Right cardiac atrium (tissue), 5 donors: ENCODE measurements at regions not wholly inside any gene's neighbourhood (a gene's known extent, or its start where the extent isn't known, plus 50 kb on each side); places are given as distances from the start of the nearest gene placed in this dataset.
"Not testable (repeated sequence)": the region's sequence is repeated elsewhere in the genome, so short reads cannot be mapped to it uniquely, and the experiment has no call there.

Experiments used
- ATAC-seq, 2 donors: fragments of 200-7000 bp; cut with Tn5 transposase; one replicate each; pipeline versions ENCODE4 v1.8.0 to v1.9.1; 2020; ENCODE audit warnings: moderate library complexity in 2 of 2, mild to moderate bottlenecking in 1 of 2
- DNase-seq, 3 donors: peaks; one replicate each; pipeline ENCODE4 v3.0.0-alpha.2; 2020
- H3K27ac ChIP-seq: one replicate; pipeline ENCODE4 v1.5.1; 2013; ENCODE audit warnings: mild to moderate bottlenecking, low read length, control low read depth, moderate library complexity
- H3K27me3 ChIP-seq: one replicate; pipeline ENCODE4 v1.6.1; 2013; ENCODE audit not compliant: control insufficient read depth, insufficient read depth
- H3K4me1 ChIP-seq: one replicate; pipeline ENCODE4 v1.6.1; 2013; ENCODE audit warnings: low read length; ENCODE audit not compliant: control insufficient read depth, insufficient read depth
- H3K4me3 ChIP-seq: one replicate; pipeline ENCODE4 v1.5.1; 2013; ENCODE audit warnings: low read length, control low read depth
- H3K9me3 ChIP-seq: one replicate; pipeline ENCODE4 v1.6.1; 2013; ENCODE audit warnings: low read length; ENCODE audit not compliant: control insufficient read depth
- WGBS: extraction: QIAGEN DNeasy Blood & Tissue Kit; methylation state at CpG from one replicate; pipeline ENCODE4 v1.1.7; 2013; 5-methylcytosine and 5-hydroxymethylcytosine counted together
- intact Hi-C, 4 donors: fragments of 100-400 bp; cut with DNase I; formaldehyde crosslinking; loops; one replicate each; pipeline versions ENCODE4 v1.11.0 to v1.14.0; 2022 to 2023
- donor health status: healthy with polysubstance abuse.
- donor health status: DM: no; HTN: yes; CAD: no.
- donor health status: DM: no; HTN: no; CAD: no.
- donor health status: DM: no; HTN: yes; CAD: no; lungs with severe emphysema.
- donor health status: DM: yes; HTN: yes; CAD: no.

DNA sequence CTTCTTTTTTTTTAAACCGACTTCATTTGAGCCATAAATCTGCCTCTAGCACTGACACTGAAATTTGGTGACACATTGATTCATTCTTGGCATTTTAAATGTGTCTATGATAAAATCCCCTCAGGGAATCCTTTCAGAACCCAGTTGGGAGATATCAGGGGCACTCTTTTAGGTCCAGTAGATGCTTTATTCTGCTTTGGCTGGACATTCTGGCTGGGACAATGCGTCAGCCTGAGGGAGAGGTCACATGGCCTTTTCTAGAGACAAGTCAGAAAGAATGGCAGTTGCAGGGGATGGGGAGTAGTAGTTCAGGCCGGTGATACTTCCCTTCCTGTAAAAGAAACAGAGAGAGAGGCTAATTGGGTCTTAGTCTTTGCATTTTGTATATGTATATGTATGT lies 63.1 kb downstream of the TRIM43 start:
- not testable (repeated sequence) for H3K27me3 ChIP-seq, H3K4me1 ChIP-seq

DNA sequence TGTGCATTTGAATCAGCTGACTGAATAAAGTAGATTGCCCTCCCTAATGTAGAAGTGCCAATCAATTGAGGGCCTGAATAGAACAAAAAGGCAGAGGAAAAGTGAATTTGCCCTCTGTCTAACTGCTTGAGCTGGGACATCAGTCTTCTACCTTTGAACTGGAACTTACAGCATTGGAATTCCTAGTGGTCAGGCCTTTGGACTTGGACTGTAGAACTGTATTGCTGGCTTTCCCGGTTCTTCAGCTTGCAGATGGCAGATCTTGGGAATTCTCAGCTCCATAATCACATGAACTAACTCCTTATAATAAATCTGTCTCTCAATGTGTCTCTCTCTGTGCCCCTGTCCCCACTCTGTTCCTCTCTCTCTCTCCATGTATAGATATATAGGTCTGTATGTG lies 64.8 kb downstream of the TRIM43 start:
- H3K27ac ChIP-seq, H3K27me3 ChIP-seq, intact Hi-C loops, DNase-seq, ATAC-seq, H3K4me3 ChIP-seq, H3K9me3 ChIP-seq, H3K4me1 ChIP-seq: not testable (repeated sequence)
- 96% methylated on average over 1 of the region's 1 CpG for WGBS

More for the DNA sequence above, 63.1 kb downstream of the TRIM43 start:
- H3K4me3 ChIP-seq, intact Hi-C loops, H3K27ac ChIP-seq, H3K9me3 ChIP-seq, DNase-seq: not testable (repeated sequence)
- ATAC-seq = peak; percentile 57 to 73
- no CpG with 5 or more reads among the region's 3 CpGs for WGBS

DNA sequence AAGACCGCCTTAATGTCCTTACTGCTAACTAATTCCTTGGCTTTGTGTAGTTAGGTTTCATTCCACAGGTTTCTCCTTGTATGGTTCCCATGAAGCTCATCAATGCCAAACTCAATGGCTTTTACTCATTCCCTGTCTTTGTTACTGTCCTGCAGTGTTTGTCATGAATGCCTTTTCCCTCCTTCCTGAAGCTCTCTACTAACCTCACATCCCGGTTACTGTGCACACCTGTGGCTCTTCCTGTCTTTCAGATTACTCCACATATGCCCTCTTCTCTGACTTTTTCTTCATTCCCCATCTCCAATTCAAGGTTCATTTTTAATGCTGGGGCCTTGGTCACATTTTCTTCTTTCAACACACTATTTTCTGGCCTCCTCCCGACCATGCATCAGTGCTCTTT lies 66.1 kb downstream of the TRIM43 start:
- H3K27ac ChIP-seq, H3K4me1 ChIP-seq, H3K9me3 ChIP-seq, H3K27me3 ChIP-seq, H3K4me3 ChIP-seq, intact Hi-C loops, DNase-seq, ATAC-seq: not testable (repeated sequence)
- 95% methylated on average over 3 of the region's 3 CpGs for WGBS

DNA sequence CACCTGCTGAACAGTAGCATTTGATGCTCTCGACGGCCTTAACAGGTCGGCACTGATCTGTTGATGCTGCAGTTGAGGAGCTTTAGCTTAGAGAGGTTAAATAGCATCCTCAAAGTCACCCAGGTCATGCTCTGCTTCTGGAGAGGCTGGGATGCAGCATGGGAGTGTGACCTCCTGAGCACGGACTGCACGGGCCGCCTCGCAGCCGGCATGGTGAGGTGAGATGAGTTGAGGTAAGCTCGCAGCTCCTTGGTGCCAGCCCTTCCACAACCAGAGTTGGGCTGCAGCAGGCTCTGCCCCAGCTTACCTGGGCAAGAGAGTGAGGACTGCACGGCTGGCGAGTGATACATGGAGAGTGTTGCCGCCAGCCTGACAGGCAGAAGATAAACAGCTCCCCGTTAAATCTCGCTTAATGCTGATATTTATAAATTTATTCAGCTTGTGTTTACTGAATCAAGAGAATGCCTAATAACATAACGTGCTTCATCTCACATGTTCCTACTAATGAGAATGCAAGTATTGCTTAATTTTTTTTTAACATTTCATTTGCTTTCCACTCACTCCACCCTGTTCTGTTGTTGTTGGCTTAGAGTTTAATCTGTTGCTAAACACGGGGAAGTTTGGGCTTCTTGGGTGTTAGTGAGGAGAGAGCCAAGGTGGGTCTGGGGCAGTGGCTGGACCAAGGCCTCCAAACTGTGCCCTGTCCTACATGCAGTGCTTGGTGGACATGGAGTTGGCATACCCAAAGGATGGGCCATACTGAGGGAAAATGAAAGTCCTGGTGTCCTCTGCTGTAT lies 69.2 kb downstream of the TRIM43 start:
- H3K27me3 ChIP-seq, intact Hi-C loops, H3K27ac ChIP-seq, H3K4me1 ChIP-seq, H3K9me3 ChIP-seq, DNase-seq, H3K4me3 ChIP-seq: not testable (repeated sequence)
- peak; percentile 33 to 45 for ATAC-seq
- 90% methylated on average over 16 of the region's 16 CpGs for WGBS

DNA sequence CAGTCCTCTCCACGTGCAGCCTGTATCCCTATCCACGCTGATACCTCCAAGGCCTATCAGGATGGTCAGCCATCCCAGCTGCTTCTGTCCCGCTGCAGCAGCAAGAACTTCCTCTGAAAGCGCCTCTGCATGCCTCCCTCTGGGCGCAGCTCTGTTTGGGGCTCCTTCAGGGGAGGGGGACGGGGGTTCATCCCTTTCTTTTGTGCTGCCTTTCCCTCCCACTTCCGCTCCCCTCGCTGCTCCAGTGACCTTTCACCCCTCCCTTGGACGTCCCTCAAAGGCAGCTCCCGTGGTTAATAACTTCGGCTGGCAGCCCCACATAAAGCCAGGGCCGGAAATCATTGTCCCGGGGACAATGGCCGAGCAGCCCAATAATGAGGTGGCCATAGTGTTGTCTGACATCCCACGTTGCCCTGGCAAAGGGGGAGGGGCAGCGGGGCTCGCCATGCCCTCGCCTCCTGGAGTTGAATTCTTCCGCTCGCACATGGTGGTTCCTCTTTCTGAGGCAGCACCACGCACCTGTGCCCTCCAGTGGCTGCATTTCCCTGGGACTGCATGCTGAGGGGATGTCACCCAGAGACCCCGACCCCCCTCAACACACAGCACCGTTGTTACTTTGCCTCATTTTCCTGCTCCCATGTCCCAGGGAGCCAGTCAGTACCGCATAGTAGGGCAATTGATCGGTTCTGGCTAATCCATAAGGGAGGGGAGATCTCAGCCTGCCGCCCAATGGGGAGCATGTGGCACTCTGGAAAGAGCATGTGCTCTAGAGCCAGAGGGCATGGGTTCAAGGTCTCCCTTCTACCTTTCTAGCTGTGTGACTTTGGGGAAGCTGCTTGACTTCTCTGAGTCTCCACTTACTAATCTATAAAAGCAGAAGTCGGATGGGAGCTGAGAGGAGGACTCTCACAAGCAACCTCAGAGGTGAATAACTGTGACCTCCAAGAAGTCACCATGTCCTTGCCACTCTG lies 72.0 kb downstream of the TRIM43 start:
- intact Hi-C loops, H3K9me3 ChIP-seq, H3K27me3 ChIP-seq, ATAC-seq, DNase-seq, H3K4me3 ChIP-seq, H3K4me1 ChIP-seq, H3K27ac ChIP-seq: not testable (repeated sequence)
- WGBS = 48% methylated on average over 27 of the region's 27 CpGs

DNA sequence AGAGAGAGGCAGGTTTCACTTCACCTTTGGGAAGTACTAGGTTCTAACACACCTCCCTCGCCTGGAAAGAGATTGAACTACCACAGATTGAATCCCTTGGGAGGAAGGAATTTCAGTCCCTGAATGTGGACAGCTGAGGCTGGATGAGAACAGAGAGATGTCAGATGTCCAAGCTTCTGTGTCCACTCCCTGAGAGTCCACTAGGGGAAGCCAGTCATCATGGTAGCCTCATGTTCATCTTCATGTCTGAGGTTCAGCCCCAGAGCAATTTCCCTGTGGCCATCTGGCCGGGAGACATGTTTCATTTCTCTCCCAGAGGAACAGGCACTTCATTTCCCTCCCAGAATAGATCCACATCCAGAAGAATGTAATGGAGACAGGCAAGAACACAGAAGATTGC lies 74.8 kb downstream of the TRIM43 start:
- H3K4me3 ChIP-seq, H3K27me3 ChIP-seq, H3K27ac ChIP-seq, H3K4me1 ChIP-seq, H3K9me3 ChIP-seq, intact Hi-C loops, DNase-seq, ATAC-seq: not testable (repeated sequence)
- WGBS = 56% methylated on average over 2 of the region's 2 CpGs

DNA sequence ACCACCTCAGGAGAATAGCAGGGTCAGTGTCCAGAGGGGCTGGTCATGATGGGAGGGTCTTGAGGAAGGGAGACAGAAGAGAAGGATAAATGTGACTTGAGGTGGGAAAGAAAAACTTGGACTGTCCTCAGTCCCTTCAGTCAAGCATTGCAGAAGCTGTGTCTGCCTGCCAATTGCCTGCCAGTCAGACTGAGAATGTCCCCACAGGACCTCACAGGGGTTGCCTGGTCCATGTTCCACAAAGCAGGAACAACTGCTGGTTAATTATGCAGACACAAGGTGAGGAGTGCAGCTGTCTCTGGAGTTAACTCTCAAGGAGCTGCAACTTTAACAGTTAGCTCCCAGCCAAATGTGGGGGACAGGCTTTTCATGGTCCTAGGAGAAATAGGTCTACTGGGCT lies 75.7 kb downstream of the TRIM43 start:
- no peak overlapping the region for H3K27ac ChIP-seq
- no peaks in the 10 kb centered on the region for H3K27me3 ChIP-seq
- H3K4me3 ChIP-seq = no peak overlapping the region
- DNase-seq = peak in 1 of 3 donors; percentile 61
- no peaks in the 10 kb centered on the region for H3K9me3 ChIP-seq
- intact Hi-C loops = no loop called here
- H3K4me1 ChIP-seq = no peaks in the 10 kb centered on the region
- ATAC-seq = no peak

DNA sequence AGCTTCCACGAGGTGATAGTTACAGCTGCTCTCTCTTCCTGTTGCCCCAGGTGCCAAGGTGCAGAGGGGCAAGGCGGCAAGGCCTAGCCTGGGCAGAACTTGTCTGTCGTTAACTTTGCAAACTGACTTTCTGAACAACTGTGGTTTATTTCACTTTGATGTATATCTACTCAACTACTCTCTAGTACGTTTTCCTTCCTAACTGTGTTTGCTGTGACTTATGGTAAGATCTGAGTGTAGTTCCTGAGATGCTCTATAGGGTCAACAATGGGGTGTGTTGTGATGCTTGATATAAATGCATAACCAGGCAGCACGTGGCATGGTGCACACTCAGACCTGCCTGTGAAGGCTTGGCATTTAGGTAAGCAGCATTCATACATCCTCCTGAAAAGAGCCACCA lies 77.1 kb downstream of the TRIM43 start:
- intact Hi-C loops, H3K27ac ChIP-seq, H3K4me1 ChIP-seq, ATAC-seq, H3K9me3 ChIP-seq, H3K4me3 ChIP-seq, DNase-seq, H3K27me3 ChIP-seq: not testable (repeated sequence)
- WGBS = 67% methylated on average over 5 of the region's 5 CpGs

DNA sequence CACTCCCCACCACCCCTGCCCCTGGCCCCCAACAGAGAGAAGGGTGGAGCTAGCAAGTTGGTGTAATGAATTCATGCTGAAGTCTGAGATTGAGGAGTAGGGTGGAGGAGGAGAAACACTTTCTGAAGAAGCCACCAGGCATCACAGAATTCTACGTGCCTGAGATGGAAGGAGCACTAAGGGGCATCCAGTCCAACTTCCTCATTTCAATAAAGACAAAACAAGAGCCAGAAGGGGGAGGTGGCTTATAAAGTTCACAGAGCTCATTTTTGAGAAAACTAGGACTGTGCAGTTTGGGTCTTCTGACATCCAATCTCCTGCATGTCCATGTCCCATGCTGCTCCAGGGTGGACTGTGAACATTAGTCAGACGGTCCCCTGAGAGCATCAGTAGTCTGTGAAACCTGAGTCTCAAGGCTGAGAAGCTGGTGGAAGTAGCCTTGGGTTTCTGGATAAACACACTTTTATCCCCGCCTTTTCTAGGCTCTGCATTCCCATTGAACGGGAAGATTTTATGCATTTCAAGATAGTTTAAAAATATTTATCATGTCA lies 77.7 kb downstream of the TRIM43 start:
- ATAC-seq = peak; percentile 65 to 72
- no peak overlapping the region for H3K4me3 ChIP-seq
- no peaks in the 10 kb centered on the region for H3K4me1 ChIP-seq
- H3K27ac ChIP-seq = no peak overlapping the region
- H3K27me3 ChIP-seq = no peaks in the 10 kb centered on the region
- DNase-seq = no peak
- WGBS = 40% methylated on average over 4 of the region's 4 CpGs
- intact Hi-C loops = no loop called here
- H3K9me3 ChIP-seq = no peaks in the 10 kb centered on the region

DNA sequence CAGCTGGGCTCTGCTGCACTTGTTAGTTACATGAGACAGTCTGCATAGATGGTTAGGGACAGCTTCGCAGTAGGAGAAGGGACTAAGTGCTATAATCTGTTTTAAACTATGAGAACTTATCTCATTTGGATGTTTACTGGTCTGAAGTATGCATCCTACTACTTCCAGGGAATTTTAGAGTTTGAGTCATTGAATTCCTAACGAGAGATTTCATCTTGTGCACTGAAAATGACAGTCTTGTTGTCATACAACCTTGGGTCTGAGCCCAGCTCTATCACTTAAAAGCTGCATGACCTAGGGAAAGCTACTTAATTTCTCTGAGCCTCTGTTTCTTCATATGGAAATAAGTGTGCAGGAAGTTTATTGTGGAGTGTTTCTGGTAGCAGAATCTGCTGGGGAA lies 78.4 kb downstream of the TRIM43 start:
- H3K4me1 ChIP-seq = no peaks in the 10 kb centered on the region
- H3K27me3 ChIP-seq = no peaks in the 10 kb centered on the region
- H3K27ac ChIP-seq = peak overlapping the region; percentile 13
- 47% methylated on average over 2 of the region's 2 CpGs for WGBS
- H3K4me3 ChIP-seq = no peak overlapping the region
- peak; percentile 21 to 39 for ATAC-seq
- intact Hi-C loops = no loop called here
- no peak for DNase-seq
- no peaks in the 10 kb centered on the region for H3K9me3 ChIP-seq

DNA sequence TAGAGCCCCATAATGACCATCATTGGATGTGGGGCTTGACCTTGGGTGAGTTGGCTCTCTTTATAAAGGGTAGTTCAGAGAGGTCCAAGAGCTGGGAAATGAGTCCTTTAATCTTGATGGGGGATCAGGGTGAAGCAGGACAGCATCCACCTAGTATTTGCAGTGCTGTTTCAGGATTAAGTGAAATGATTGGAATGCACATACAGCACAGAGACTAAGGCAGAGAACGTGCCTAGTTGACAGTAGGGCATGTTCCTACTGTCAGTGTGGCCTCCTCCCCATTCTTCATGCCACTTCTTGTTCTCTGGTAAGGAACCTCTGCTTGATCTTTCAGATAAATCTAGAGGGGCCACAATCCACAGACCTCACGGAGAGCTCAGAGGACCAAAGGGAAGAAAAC lies 78.9 kb downstream of the TRIM43 start:
- H3K9me3 ChIP-seq = no peaks in the 10 kb centered on the region
- DNase-seq = no peak
- no peaks in the 10 kb centered on the region for H3K4me1 ChIP-seq
- intact Hi-C loops = no loop called here
- no peak overlapping the region for H3K4me3 ChIP-seq
- peak overlapping the region; percentile 13 for H3K27ac ChIP-seq
- 69% methylated on average over 2 of the region's 2 CpGs for WGBS
- H3K27me3 ChIP-seq = no peaks in the 10 kb centered on the region
- ATAC-seq = no peak
